C4-2B (cell line): ENCODE measurements at regions not wholly inside any gene's neighbourhood (a gene's known extent, or its start where the extent isn't known, plus 50 kb on each side); places are given as distances from the start of the nearest gene placed in this dataset.

Experiments used
- ZFX ChIP-seq: fragments of 450-650 bp; IDR thresholded peaks from 2 replicates; pipeline ENCODE4 v1.6.1; 2017
- TF ChIP-seq, protein P1 (sequence below): fragments of 450-650 bp; conservative IDR thresholded peaks from 2 replicates; pipeline ENCODE4 v1.5.1; 2017; ENCODE audit warnings: mild to moderate bottlenecking

GRCh38 chr10:78428579-78428978, 394.9 kb downstream of the RPS24 start:
- TF ChIP-seq, protein P1, sequence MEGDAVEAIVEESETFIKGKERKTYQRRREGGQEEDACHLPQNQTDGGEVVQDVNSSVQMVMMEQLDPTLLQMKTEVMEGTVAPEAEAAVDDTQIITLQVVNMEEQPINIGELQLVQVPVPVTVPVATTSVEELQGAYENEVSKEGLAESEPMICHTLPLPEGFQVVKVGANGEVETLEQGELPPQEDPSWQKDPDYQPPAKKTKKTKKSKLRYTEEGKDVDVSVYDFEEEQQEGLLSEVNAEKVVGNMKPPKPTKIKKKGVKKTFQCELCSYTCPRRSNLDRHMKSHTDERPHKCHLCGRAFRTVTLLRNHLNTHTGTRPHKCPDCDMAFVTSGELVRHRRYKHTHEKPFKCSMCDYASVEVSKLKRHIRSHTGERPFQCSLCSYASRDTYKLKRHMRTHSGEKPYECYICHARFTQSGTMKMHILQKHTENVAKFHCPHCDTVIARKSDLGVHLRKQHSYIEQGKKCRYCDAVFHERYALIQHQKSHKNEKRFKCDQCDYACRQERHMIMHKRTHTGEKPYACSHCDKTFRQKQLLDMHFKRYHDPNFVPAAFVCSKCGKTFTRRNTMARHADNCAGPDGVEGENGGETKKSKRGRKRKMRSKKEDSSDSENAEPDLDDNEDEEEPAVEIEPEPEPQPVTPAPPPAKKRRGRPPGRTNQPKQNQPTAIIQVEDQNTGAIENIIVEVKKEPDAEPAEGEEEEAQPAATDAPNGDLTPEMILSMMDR, result no peak
- TF ChIP-seq ZFX, result no peak
